Liver (tissue), 8 donors: ENCODE measurements at regions not wholly inside any gene's neighbourhood (a gene's known extent, or its start where the extent isn't known, plus 50 kb on each side); places are given as distances from the start of the nearest gene placed in this dataset.

ENCODE experiments used
- DNase-seq: peaks from one replicate; pipeline ENCODE4 v3.0.0-alpha.2; 2017; ENCODE audit warnings: low spot score
- H3K27ac ChIP-seq, 2 donors: one replicate each; pipeline ENCODE4 v1.7.0; 2013; ENCODE audit warnings: inconsistent platforms in 2 of 2, low read length in 2 of 2, control low read depth in 1 of 2, low read depth in 1 of 2, mild to moderate bottlenecking in 1 of 2
- H3K27me3 ChIP-seq, 4 donors: one replicate each; pipeline versions ENCODE4 v1.6.1 to v1.7.0; 2013; ENCODE audit warnings: low read length in 3 of 4, inconsistent platforms in 1 of 4, mild to moderate bottlenecking in 1 of 4, moderate library complexity in 1 of 4; ENCODE audit not compliant: control insufficient read depth in 4 of 4, insufficient read depth in 4 of 4
- H3K36me3 ChIP-seq, 4 donors: one replicate each; pipeline versions ENCODE4 v1.6.1 to v1.7.0; 2013; ENCODE audit warnings: low read length in 3 of 4, mild to moderate bottlenecking in 3 of 4, low read depth in 1 of 4, moderate library complexity in 1 of 4; ENCODE audit not compliant: control insufficient read depth in 4 of 4, insufficient read depth in 3 of 4
- H3K4me1 ChIP-seq, 4 donors: one replicate each; pipeline versions ENCODE4 v1.6.1 to v1.7.0; 2013; ENCODE audit warnings: low read length in 3 of 4, mild to moderate bottlenecking in 3 of 4, moderate library complexity in 1 of 4; ENCODE audit not compliant: control insufficient read depth in 4 of 4, insufficient read depth in 4 of 4
- H3K4me3 ChIP-seq, 3 donors: one replicate each; pipeline versions ENCODE4 v1.6.1 to v1.7.0; 2013; ENCODE audit warnings: low read length in 3 of 3, control low read depth in 1 of 3, low read depth in 1 of 3, mild to moderate bottlenecking in 1 of 3
- H3K9ac ChIP-seq, 2 donors: one replicate each; pipeline ENCODE4 v1.7.0; 2013; ENCODE audit warnings: low read length in 2 of 2, mild to moderate bottlenecking in 2 of 2, moderate library complexity in 2 of 2, control low read depth in 1 of 2, low read depth in 1 of 2
- H3K9me3 ChIP-seq, 4 donors: one replicate each; pipeline versions ENCODE4 v1.6.1 to v1.7.0; 2013; ENCODE audit warnings: low read length in 3 of 4; ENCODE audit not compliant: control insufficient read depth in 4 of 4
- ATF3 ChIP-seq: IDR thresholded peaks from 2 replicates; pipeline ENCODE4 v1.6.1; 2016; ENCODE audit warnings: antibody characterized with exemption
- EGR1 ChIP-seq, 2 donors: IDR thresholded peaks; 2 replicates each; pipeline ENCODE4 v1.6.1; 2016 to 2018; ENCODE audit warnings: antibody characterized with exemption in 2 of 2, low read depth in 2 of 2
- FOXA1 ChIP-seq: IDR thresholded peaks from 2 replicates; pipeline ENCODE4 v1.6.1; 2016; ENCODE audit warnings: antibody characterized with exemption
- FOXA2 ChIP-seq: IDR thresholded peaks from 2 replicates; pipeline ENCODE4 v1.6.1; 2016; ENCODE audit warnings: antibody characterized with exemption
- GABPA ChIP-seq, 2 donors: IDR thresholded peaks in 1 of 2; conservative IDR thresholded peaks in 1 of 2; 2 replicates each; pipeline ENCODE4 v1.6.1; 2016; ENCODE audit warnings: antibody characterized with exemption in 2 of 2, mild to moderate bottlenecking in 1 of 2, moderate library complexity in 1 of 2
- HNF4A ChIP-seq, 2 donors: conservative IDR thresholded peaks; 2 replicates each; pipeline ENCODE4 v1.6.1; 2016; ENCODE audit warnings: antibody characterized with exemption in 2 of 2, mild to moderate bottlenecking in 2 of 2
- HNF4G ChIP-seq: IDR thresholded peaks from 2 replicates; pipeline ENCODE4 v1.6.1; 2016; ENCODE audit warnings: antibody characterized with exemption
- JUND ChIP-seq, 2 donors: IDR thresholded peaks; 2 replicates each; pipeline ENCODE4 v1.6.1; 2016; ENCODE audit warnings: antibody characterized with exemption in 2 of 2
- NR2F2 ChIP-seq: IDR thresholded peaks from 2 replicates; pipeline ENCODE4 v1.6.1; 2016; ENCODE audit warnings: antibody characterized with exemption
- RAD21 ChIP-seq, 2 donors: IDR thresholded peaks; 2 replicates each; pipeline ENCODE4 v1.6.1; 2016; ENCODE audit warnings: antibody characterized with exemption in 2 of 2, mild to moderate bottlenecking in 2 of 2
- RXRA ChIP-seq, 2 donors: IDR thresholded peaks; 2 replicates each; pipeline ENCODE4 v1.6.1; 2017 to 2018; ENCODE audit warnings: antibody characterized with exemption in 2 of 2, mild to moderate bottlenecking in 1 of 2
- SP1 ChIP-seq: IDR thresholded peaks from 2 replicates; pipeline ENCODE4 v1.6.1; 2018; ENCODE audit warnings: antibody characterized with exemption, mild to moderate bottlenecking
- TAF1 ChIP-seq: conservative IDR thresholded peaks from 2 replicates; pipeline ENCODE4 v1.6.1; 2016; ENCODE audit warnings: antibody characterized with exemption, mild to moderate bottlenecking
- ZBTB33 ChIP-seq: IDR thresholded peaks from 2 replicates; pipeline ENCODE4 v1.6.1; 2016; ENCODE audit warnings: antibody characterized with exemption
- WGBS: extraction: QIAGEN DNeasy Blood & Tissue Kit; methylation state at CpG from one replicate; pipeline ENCODE4 v1.1.7; 2013; 5-methylcytosine and 5-hydroxymethylcytosine counted together
- TF ChIP-seq, protein P1 (sequence below): IDR thresholded peaks from 2 replicates; pipeline ENCODE4 v1.6.1; 2016; ENCODE audit warnings: antibody characterized with exemption, mild to moderate bottlenecking
- TF ChIP-seq, protein P2 (sequence below): IDR thresholded peaks from 2 replicates; pipeline ENCODE4 v1.6.1; 2016; ENCODE audit warnings: antibody characterized with exemption
- TF ChIP-seq, protein P3 (sequence below): fragments of 150-350 bp; IDR thresholded peaks from 2 replicates; pipeline ENCODE4 v1.5.1; 2017; ENCODE audit warnings: improper control_type of control experiment, low read depth, low read length; ENCODE audit not compliant: missing input control
- donor health status: healthy.
- donor health status: healthy.
- donor health status: healthy.
- donor health status: healthy.
- donor health status: healthy.

DNA sequence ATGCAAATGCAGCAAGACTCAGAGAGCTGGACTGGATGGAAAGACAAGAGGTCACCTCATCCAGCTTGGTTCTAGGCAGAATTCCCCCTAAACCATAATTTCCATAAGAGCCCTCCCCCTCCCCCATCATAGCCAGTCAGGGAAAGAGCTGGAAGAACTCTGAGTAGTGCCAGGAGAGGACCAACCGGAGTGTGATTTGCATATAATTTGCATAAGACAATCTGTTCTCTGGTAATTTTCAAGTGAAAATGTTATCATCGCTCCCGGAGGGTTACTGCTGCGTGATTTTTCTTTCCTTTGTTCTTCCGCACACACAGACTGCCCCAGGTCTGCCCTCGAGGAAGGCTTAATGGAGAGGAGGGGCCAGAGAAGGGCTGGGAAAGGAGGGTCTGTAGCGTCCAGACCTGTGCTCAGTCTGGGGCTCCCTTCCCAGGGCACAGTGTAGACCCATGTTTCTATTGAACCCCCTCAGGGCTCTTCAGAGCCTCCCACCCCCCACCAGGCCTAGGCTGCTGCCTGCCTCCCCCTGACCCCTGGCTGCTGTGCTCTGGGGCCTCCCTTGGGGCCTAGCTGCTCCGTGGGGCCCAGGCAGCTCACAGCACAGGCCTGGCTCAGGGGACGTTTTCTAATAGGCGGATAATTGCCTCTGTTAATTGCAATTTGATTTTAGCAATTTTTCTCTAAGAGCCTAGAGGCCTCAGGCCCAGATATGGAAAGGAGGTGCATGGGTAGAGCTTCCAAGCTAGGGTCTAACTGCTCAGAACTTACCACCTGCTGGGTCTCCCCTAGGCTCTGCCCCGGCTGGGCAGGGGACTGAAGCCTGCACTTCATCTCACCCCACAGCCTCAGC is 90.4 kb upstream of the PJA1 start:
- TF ChIP-seq NR2F2 (no peak), GABPA (IDR thresholded peaks at IDR 0.05 in 1 of 2, conservative IDR thresholded peaks at IDR 0.05 in 1 of 2) (no peak), JUND (IDR thresholded peaks at IDR 0.05) (no peak), SP1 (no peak), HNF4G (no peak), EGR1 (IDR thresholded peaks at IDR 0.05; ENCODE audit: low read depth in 2 of 2) (no peak), ATF3 (no peak), RXRA (IDR thresholded peaks at IDR 0.05) (no peak), FOXA1 (no peak), RAD21 (IDR thresholded peaks at IDR 0.05) (no peak), TAF1 (no peak)
- TF ChIP-seq, protein P1, sequence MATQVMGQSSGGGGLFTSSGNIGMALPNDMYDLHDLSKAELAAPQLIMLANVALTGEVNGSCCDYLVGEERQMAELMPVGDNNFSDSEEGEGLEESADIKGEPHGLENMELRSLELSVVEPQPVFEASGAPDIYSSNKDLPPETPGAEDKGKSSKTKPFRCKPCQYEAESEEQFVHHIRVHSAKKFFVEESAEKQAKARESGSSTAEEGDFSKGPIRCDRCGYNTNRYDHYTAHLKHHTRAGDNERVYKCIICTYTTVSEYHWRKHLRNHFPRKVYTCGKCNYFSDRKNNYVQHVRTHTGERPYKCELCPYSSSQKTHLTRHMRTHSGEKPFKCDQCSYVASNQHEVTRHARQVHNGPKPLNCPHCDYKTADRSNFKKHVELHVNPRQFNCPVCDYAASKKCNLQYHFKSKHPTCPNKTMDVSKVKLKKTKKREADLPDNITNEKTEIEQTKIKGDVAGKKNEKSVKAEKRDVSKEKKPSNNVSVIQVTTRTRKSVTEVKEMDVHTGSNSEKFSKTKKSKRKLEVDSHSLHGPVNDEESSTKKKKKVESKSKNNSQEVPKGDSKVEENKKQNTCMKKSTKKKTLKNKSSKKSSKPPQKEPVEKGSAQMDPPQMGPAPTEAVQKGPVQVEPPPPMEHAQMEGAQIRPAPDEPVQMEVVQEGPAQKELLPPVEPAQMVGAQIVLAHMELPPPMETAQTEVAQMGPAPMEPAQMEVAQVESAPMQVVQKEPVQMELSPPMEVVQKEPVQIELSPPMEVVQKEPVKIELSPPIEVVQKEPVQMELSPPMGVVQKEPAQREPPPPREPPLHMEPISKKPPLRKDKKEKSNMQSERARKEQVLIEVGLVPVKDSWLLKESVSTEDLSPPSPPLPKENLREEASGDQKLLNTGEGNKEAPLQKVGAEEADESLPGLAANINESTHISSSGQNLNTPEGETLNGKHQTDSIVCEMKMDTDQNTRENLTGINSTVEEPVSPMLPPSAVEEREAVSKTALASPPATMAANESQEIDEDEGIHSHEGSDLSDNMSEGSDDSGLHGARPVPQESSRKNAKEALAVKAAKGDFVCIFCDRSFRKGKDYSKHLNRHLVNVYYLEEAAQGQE: no peak
- TF ChIP-seq, protein P2, sequence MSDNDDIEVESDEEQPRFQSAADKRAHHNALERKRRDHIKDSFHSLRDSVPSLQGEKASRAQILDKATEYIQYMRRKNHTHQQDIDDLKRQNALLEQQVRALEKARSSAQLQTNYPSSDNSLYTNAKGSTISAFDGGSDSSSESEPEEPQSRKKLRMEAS: no peak
- DNase-seq: no peak
- Histone ChIP-seq H3K36me3 (no peaks in the 10 kb centered on the region), H3K9ac (no peak overlapping the region), H3K9me3 (no peaks in the 10 kb centered on the region), H3K27me3 (no peaks in the 10 kb centered on the region), H3K27ac (no peak overlapping the region), H3K4me3 (no peak overlapping the region), H3K4me1 (no peaks in the 10 kb centered on the region)
- 87% methylated on average over 11 of the region's 11 CpGs for WGBS

DNA sequence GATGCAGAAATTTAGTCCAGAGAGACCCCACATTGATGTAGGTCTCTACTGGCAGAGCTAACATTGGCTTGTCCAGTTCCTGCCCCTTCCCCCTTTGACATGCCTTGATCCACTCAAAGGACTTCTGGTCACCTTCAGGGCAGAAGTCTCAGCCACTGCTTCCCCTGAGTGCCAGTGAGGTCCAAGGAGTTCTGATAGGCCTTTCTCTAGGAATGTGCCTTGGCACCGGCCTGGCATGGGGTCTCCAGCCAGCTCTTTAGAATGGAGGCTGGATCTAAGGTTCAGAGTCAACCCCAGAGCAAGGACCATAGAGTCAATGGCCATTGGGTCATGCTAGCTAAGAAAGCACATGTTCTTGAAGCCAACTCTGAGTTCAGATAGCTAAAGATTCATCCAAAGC is 88.6 kb upstream of the PJA1 start:
- H3K9me3 ChIP-seq: no peaks in the 10 kb centered on the region
- no peaks in the 10 kb centered on the region for H3K36me3 ChIP-seq
- H3K4me1 ChIP-seq: no peaks in the 10 kb centered on the region
- H3K27me3 ChIP-seq: no peaks in the 10 kb centered on the region
- H3K4me3 ChIP-seq: no peak overlapping the region
- no peak overlapping the region for H3K9ac ChIP-seq
- DNase-seq: no peak
- no peak for TF ChIP-seq ZBTB33
- no peak for TF ChIP-seq FOXA2
- TF ChIP-seq, protein P2: no peak
- TF ChIP-seq, protein P1: no peak
- no peak for TF ChIP-seq JUND (IDR thresholded peaks at IDR 0.05)
- TF ChIP-seq, protein P3, sequence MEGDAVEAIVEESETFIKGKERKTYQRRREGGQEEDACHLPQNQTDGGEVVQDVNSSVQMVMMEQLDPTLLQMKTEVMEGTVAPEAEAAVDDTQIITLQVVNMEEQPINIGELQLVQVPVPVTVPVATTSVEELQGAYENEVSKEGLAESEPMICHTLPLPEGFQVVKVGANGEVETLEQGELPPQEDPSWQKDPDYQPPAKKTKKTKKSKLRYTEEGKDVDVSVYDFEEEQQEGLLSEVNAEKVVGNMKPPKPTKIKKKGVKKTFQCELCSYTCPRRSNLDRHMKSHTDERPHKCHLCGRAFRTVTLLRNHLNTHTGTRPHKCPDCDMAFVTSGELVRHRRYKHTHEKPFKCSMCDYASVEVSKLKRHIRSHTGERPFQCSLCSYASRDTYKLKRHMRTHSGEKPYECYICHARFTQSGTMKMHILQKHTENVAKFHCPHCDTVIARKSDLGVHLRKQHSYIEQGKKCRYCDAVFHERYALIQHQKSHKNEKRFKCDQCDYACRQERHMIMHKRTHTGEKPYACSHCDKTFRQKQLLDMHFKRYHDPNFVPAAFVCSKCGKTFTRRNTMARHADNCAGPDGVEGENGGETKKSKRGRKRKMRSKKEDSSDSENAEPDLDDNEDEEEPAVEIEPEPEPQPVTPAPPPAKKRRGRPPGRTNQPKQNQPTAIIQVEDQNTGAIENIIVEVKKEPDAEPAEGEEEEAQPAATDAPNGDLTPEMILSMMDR: no peak
- TF ChIP-seq HNF4A (conservative IDR thresholded peaks at IDR 0.05): no peak
- TF ChIP-seq RAD21 (IDR thresholded peaks at IDR 0.05): no peak
- no peak for TF ChIP-seq GABPA (IDR thresholded peaks at IDR 0.05 in 1 of 2, conservative IDR thresholded peaks at IDR 0.05 in 1 of 2)
- no peak for TF ChIP-seq RXRA (IDR thresholded peaks at IDR 0.05)
- no peak for TF ChIP-seq HNF4G
- TF ChIP-seq NR2F2: no peak
- no peak for TF ChIP-seq TAF1
- no peak overlapping the region for H3K27ac ChIP-seq
- WGBS: 90% methylated on average over 1 of the region's 1 CpG
